NCI-H748 (cell line): ENCODE measurements at regions not wholly inside any gene's neighbourhood (a gene's known extent, or its start where the extent isn't known, plus 50 kb on each side); places are given as distances from the start of the nearest gene placed in this dataset.
A peak's percentile ranks its signal among the peaks of the same experiment; 100 is the strongest.
"Not testable (repeated sequence)": the region's sequence is repeated elsewhere in the genome, so short reads cannot be mapped to it uniquely, and the experiment has no call there.

ENCODE experiments used
- DNase-seq: peaks from one replicate; lab custom pipeline; 2025; ENCODE audit not compliant: unreplicated experiment; lab: John Stamatoyannopoulos, UW

DNA sequence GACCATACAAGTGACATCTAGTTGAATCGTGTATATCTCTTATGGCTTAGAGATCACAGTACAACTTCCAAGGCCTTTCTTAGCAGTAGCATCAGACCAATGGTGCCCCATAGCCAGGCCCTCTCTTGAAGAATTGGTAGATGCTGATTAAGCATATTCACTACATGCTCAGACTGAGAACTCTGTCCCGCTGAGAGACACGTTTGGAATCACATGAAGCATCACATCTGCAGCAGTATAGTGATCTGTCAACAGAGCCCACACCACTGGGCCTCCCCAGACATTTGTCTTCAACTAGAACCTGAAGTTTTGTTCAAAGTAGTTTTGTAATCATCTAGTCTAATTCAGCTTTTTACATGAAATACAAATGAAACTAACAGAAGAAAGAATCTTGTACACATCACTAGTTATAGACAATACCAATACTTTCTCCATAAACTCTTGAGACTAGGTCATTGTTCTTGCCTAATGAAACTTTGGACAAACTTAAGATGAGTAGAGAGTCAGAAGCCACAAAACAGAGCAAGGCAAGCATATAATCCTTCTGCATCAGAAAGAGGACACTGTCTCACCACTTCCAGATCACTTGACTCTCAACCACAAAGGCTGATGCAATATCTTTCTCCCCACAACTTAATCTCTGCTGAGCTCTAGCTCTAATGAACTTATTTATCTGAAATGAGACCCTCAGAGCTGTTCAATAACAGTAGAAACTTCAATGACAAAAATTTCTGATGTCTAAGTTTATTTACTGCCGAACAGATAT, 182.7 kb downstream of the TBX18 start:
- no peak for DNase-seq

DNA sequence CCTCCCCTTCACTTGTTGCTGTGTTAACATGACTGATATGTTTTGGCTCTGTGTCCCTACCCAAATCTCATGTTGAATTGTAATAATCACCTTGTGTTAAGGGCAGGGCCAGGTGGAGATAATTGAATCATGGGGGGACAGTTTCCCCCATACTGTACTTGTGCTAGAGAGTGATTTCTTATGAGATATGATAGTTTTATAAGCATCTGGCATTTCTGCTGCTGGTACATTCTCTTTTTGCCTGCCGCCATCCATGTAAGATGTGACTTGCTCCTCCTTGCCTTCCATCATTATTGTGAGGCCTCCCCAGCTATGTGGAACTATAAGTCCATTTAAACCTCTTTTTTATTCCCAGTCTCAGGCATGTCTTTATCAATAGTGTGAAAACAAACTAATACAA, 185.0 kb downstream of the TBX18 start:
- no peak for DNase-seq

DNA sequence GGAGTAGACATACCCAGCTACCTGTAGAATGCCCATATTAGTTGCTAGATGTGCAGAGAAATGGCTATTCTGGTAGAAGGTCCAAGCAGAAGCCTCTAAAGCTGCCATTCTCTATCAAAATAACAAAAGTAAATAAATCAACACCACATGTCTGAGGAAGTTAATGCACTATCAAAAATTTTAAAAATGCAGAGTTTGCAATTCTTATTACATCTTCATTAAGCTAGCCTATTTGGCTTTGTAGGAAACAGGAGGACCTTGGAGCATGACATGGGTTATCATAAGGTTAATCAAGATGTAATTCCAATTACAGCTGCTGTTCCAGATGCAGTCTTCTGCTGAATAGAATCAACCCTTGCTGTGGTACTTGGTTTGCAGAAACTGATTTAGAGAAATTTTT, 188.4 kb downstream of the TBX18 start:
- no peak for DNase-seq

DNA sequence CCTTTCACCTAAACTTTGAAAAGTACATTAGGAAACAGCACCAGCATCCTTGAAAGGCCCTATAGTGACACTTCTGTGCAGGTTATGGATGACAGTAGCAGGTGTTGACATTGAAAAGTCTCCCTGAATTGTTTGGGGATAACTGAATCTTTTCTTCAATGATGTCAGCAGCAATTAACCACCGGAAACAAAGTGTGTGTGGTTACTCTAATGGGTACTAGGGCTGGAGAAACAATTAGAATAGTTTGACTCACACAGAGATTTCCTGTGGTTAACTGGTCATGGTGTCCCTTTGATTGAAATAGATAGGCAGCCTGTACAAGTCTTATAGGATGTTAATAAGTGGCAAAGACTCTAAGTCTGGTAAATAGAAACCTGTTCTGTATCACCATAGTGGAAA, 189.1 kb downstream of the TBX18 start:
- peak; percentile 90 for DNase-seq

DNA sequence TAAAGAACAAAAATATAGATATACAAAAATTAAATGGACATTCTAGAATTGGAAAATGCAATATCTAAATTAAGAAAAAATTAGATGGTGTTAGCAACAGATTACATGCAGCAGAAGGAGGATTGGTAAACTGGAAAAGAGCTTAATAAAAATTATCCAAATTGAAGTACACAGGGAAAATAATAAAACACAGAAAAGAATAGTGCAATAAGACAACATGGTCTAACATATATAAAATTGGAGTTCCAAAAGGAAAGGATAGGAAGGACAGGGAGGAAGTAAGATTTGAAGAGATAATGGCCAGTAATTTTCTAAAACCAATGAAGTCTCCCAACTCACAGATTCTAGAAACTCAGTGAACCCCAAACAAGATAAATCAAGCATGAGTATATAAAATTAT, 194.5 kb downstream of the TBX18 start:
- no peak for DNase-seq

DNA sequence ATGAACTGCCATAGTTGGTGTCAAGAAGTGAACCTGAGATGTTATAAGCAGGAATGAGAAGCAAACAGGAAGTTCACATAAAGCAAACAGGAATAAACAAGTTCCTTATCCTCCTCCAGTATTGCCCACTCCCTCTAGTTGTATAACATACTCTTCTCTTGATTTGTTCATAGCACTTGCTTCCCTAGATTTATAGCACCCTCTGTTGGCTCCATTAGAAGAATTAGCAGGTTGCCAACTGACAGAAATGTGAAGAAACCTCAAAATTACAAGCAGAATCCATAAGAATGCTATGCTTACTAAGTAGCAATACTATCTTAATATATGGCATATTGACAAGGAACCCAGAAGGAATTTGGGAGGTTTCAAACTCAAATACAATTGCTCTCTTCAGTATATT, 195.4 kb downstream of the TBX18 start:
- DNase-seq: no peak

DNA sequence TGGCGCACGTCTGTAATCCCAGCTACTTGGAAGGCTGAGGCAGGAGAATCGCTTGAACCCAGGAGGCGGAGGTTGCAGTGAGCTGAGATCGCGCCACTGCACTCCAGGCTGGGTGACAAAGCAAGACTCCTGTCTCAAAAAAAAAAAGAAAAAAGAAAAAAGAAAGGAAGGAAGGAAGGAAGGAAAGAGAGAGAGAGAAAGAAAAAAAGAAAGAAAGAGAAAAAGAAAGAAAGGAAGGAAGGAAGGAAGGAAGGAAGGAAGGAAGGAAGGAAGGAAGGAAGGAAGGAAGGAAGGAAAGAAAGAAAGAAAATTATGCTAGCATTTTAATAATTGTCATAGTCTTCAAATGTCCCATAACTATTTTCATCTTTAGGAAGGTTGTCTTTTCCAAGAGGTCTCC, 198.7 kb downstream of the TBX18 start:
- DNase-seq: not testable (repeated sequence)

DNA sequence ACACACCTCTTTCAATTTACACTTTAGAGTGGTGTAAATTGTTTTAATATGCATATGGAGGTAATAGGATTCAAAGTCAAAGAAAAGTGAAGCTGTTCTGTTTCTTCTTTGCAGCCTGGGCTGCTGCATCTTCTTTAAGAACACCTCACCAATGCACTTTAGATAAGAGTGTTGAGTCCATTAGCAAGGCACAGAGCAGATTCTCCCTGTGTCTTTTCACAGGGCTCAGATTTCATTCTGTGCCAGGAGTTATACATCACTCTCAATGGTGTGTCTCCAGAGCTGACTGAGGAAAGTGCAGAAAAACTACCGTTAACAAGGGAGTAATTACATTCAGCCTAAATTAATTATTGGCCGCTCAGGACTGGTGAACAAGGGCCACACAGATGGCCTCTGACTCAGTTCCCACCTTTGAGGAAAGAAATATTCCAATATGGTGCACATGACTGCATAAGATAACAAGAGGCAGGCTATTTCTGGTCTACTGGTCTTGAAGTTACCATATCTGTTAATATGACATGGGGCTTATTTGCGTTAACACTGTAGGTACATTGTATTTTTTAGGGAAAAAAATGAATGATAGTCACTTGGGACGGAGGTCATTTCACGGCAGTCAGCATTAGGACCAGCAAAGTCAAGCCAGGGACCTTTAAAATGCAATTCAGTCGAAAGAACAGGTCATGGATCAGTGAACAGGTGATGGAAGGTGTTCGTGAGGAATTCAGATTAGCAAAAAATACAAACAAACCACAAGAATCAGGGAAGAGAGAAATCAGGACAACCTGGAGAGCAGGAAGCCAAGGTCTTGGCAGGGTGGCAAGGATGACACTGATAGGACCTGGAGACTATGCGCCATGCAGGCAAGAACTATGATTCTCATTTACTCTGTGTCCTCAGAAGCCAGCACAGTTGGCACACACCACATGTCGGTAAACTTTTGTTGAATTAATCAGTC, 203.7 kb downstream of the TBX18 start:
- no peak for DNase-seq

DNA sequence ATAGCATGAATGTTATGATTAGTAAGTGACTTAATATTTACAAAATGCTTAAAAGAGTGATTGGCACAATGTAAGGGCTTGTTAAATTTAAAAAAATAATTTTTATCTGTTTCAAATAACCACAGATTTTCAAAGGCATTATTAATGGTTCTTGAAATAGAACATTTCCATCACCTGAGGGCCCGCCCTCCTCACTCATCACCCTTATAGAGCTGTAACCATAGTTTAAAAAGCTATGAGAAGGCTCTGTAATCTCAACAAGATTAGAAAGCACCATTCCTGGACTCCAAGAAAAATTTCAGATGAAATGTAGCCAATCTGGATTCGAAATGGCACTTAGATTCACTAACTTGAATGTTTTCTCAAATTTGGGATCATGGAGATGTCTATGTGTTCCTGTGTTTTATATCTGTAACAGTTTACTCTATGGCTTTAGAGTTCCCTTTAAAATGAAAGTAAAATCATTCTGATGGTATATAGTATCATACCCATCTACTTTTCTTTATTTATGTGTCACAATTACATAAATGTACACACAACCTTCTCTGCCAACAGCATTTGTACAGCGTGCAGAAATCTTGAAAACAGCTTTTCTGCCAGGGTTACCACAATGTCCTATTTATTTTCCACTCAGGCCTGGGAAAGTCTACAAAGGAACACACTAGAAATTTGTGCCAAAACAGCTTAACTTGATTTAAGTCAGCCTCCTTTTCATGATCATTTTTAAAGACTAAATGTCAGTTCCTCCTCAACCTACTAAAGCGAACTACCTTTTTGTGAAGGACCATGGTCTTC, 207.7 kb downstream of the TBX18 start:
- DNase-seq: no peak

DNA sequence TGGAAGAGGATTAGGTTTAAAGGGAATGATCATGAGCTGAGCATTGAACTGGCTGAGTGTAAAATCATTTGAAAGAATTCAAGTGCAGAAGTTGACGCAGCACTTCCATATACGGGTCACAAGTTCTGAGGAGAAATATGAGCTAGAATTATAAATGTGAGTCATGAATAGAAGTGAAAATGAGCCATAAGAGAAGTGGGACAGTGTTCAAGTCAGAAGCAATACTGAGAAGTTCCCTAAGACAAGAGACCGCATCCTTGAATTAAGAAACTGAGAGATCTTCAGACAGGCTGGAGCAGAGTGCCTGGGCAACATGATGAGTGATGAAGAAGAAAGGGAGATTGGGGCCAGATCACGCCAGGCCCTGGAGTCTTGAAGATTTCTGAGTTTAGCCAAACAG, 209.7 kb downstream of the TBX18 start:
- DNase-seq: no peak

DNA sequence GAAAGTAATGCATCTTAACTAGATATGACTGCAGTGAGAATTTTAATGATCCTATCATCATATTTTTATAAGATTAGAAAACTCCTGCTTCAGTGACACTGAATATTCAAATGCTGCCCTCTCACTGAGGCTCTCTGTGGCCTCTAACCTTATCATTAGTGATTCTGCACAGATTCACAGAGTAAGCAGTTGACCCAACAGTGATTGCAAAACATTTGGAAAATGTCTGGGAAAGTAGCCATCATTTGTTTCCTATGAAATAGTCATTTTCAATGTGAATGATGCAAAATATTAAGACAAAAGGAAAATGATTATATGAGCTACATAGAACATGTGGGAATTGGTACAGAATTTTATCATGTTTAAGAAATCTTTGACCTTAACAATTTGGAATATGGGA, 210.3 kb downstream of the TBX18 start:
- DNase-seq: no peak

DNA sequence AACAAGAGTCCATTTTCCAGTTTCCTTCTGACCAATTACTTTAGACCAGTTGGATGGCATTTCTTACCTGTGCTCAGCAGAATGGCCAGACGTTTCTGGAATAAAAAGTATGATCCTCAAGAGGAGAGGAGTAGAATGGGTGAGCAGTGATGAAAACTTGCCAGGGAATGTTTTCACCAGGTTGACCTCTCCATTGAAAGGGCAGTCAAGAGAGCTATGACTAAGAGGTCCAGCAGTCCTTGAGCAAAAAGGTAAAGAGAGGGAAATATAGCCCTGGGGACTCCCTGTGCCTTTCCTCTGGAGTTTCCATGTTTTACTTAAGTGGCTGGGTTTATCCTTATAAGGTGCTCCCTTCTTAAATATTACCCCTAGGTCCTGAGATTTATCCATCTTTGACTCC, 210.9 kb downstream of the TBX18 start:
- DNase-seq: no peak

DNA sequence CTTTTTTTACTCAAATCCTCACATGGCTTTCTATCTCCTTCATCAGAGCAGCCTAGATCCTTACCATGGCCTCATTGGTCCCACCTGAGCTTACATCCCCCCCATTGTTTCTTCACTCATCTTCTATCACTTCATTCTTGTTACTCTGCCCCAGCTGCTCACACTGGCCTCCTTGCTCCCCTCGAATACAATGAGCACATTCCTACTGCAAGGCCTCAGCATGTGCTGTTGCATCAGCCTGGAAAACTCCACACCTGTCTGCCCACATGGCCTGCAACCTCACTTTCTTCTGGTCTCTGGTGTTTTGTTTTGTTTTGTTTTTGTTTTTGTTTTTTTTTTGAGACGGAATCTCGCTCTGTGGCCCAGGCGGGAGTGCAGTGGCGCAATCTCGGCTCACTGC, 212.6 kb downstream of the TBX18 start:
- no peak for DNase-seq

DNA sequence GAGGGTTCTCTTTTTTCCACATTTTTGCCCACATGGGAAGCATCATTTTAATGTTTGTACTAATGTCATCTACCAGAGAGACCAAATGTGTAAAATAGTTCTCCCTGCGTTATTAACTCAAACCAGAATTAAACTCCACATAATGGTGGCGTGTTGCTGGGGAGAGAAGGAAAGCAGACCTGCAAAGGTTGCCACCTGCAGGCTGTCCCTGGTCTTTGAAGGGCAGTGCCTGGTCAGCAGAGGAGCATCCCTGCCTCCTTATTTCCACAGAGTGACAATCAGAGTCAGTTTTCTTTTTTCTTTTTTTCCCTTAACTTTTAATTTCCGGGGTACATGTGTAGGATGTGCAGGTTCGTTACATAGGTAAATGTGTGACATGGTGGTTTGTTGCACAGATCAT, 214.5 kb downstream of the TBX18 start:
- DNase-seq: no peak

DNA sequence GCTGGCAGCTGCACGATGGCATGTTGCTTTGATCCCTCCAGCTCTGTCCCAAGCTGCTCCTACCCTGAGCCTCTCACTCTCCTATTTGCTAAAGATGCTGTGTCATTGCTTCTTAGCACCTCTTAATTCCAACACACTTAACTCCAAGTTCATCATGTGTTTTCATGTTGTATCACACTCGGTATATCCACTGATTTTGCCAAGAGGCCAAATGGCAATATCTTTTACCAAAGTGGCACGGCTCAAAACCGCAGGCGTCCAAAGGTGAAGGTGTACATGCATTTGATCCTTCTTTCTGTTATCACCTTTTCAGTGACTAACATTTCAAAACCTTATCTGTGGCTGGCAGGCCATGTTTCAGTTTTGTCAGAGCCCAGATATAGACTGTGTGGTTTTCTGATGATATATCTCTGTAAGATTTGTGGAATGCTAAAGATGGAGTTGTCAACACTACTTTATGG, 217.0 kb downstream of the TBX18 start:
- no peak for DNase-seq

DNA sequence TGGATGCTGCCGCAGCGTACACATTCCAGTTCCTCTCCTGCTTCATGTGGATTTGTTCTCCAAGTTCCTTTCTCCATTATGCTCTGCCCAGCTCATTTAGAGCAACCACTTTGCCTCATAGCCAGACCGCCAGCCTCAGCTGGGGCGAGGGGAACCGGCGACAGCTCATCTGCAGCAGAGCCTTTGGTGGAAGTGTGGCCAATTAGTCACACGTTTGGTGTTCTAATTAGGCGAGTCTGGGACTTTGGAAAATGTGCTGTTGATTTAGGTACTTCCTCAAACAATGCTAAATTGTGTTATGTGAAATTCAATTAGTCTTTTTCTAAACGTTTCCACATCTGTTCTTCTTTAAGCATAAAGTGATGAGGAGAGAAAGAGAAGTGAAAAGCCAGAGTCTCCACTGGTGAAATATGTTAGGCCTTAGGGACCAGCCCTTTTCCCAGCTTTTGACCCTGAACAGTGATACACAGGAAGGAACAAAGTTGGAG, 217.9 kb downstream of the TBX18 start:
- no peak for DNase-seq

DNA sequence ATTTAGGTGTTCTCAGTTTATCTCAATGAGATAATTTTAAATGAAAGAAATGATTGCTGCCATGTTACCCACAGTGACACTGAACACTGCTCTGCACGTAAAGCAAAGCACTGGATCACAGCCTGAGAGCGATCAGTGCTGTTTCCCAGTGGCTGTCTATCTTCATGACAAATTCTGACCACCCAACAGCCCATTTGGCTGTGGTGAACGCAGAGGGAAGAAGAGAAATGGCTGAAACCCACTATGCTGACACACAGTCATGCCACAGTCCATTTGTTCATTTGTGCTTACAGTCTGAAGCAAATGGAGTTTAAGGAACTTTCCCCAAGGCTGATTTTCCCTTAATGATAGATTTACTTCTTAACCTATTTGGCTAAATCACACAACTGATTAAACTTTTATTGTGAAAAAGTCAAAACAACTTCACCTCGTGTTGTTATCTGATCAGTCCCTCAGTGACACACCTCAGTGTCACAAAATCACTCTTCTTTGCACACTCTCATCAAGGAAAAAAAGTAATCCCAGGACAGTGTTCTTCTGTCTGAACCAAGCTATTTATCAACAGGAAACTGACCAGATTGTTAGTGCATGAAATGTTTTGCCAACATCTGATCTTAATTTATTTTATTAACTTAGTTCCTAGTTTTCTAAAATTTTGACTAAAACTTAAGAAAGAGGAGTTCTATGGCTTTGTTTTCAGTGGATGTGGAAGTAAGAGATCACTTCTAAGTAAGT, 225.1 kb downstream of the TBX18 start:
- no peak for DNase-seq

DNA sequence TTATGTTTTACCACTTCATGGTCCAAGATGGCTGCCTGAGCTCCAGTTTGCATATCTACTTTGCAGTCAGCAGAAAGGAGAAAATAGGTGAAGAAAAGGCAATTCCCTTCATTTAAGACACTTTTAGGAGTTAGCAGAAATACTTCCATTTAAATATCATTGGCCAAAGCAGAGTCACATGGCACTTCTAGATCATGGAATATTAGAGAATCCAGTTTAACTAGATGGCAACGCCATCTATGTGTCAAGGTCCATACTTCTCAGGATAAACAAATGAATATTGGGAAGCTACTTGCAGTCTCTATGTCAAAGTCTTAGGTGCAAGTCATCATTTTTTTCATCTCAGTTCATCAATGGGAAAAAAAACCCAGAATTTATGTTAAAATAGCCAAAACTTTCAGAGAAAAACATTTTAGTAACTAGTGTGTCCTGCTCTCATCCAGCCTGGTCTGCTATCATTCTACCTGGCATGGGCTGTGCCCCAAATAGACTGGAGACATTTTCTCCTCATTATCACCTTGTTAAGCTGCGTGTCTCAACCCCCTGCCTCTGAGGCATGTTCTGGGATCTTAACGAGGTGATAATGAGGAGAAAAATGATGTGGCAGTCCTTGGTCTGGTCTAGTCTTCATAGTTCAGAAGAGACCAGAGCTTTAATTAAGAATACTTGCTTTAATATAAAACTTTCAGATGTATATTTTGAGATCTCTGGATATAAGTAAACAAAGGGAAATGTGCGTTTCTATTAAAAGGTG, 227.3 kb downstream of the TBX18 start:
- DNase-seq: no peak

DNA sequence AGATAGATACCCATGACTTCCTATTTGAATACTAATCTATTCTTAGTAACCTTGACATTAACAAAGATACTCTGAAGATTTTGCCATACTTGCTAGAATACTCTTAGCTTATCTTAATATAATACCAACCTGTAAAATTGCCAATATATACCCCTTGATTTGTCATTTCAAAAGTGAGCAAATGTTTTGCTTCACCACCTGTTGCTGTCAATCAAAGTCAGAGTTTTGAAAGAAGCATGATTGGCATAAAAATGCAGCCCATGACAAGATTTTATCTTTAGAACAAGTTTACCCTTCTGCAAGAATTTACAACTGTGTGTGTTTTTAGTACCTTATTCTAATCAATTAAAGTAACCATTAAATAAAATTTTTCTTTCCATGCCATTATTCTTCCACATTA, 236.2 kb downstream of the TBX18 start:
- no peak for DNase-seq

DNA sequence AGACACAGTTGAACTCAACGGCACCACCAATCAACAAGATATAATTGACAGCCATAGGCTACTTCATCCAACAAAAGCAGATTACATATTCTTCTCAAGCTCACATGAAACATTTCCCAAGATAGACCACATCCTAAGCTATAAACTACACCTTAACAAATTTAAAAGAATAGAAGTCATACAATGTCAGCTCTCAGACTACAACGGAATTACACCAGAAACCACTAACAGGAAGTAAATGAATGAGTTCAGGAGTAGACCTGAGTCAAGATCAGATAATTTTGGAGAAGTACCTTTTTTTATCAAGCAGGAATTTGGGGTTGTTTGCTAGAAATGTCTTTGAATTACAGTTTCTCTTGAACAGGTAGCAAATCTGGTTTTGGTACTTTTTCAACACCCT, 237.8 kb downstream of the TBX18 start:
- DNase-seq: no peak
